Stimulated activated naive CD4-positive, alpha-beta T cell (primary cell): ENCODE measurements at regions not wholly inside any gene's neighbourhood (a gene's known extent, or its start where the extent isn't known, plus 50 kb on each side); places are given as distances from the start of the nearest gene placed in this dataset.
"Not testable (repeated sequence)": the region's sequence is repeated elsewhere in the genome, so short reads cannot be mapped to it uniquely, and the experiment has no call there.

Source experiments
- DNase-seq, 6 experiments: peaks; one replicate each; lab custom pipeline; 2025; lab: John Stamatoyannopoulos, UW

- DNase-seq = not testable (repeated sequence)
These were observed 1372.6 kb downstream of the FOXD4L5 start for GRCh38 chr9:63912451-63912850.

GRCh38 chr9:63909076-63909475, 1375.9 kb downstream of the FOXD4L5 start:
- DNase-seq = not testable (repeated sequence)

- DNase-seq = not testable (repeated sequence)
These were observed 1385.3 kb downstream of the FOXD4L5 start for GRCh38 chr9:63899637-63900190.

GRCh38 chr9:63881386-63881785, 1403.6 kb downstream of the FOXD4L5 start:
- DNase-seq = not testable (repeated sequence)

GRCh38 chr9:63876380-63876779, 1408.6 kb downstream of the FOXD4L5 start:
- DNase-seq = not testable (repeated sequence)

GRCh38 chr9:63859475-63860215, 1425.4 kb downstream of the FOXD4L5 start:
- DNase-seq = no peak

- DNase-seq = not testable (repeated sequence)
These were observed 1425.9 kb downstream of the FOXD4L5 start for GRCh38 chr9:63859090-63859474.

- DNase-seq = not testable (repeated sequence)
These were observed 1431.8 kb downstream of the FOXD4L5 start for GRCh38 chr9:63853140-63853751.

- DNase-seq = not testable (repeated sequence)
These were observed 1460.2 kb downstream of the FOXD4L5 start for GRCh38 chr9:63824804-63825203.

- not testable (repeated sequence) for DNase-seq
These were observed 1461.4 kb downstream of the FOXD4L5 start for GRCh38 chr9:63823375-63824201.

- DNase-seq = not testable (repeated sequence)
These were observed 1462.2 kb downstream of the FOXD4L5 start for GRCh38 chr9:63822615-63823374.

GRCh38 chr9:63821293-63821692, 1463.7 kb downstream of the FOXD4L5 start:
- DNase-seq = not testable (repeated sequence)

- DNase-seq = not testable (repeated sequence)
These were observed 1464.1 kb downstream of the FOXD4L5 start for GRCh38 chr9:63820882-63821281.

GRCh38 chr9:63820383-63820782, 1464.6 kb downstream of the FOXD4L5 start:
- not testable (repeated sequence) for DNase-seq

- no peak for DNase-seq
These were observed 1467.1 kb downstream of the FOXD4L5 start for GRCh38 chr9:63817622-63818518.

- no peak for DNase-seq
These were observed 1468.0 kb downstream of the FOXD4L5 start for GRCh38 chr9:63816751-63817621.

- not testable (repeated sequence) for DNase-seq
These were observed 1469.9 kb downstream of the FOXD4L5 start for GRCh38 chr9:63814970-63815669.

- not testable (repeated sequence) for DNase-seq
These were observed 1471.5 kb downstream of the FOXD4L5 start for GRCh38 chr9:63813391-63814021.
